GM18508 (cell line): ENCODE measurements at regions not wholly inside any gene's neighbourhood (a gene's known extent, or its start where the extent isn't known, plus 50 kb on each side); places are given as distances from the start of the nearest gene placed in this dataset.
"Not testable (repeated sequence)": the region's sequence is repeated elsewhere in the genome, so short reads cannot be mapped to it uniquely, and the experiment has no call there.

Experiments
- ATAC-seq: cut with Tn5 transposase; IDR thresholded peaks from one replicate; pipeline ENCODE4 v1.9.1; 2021; ENCODE audit warnings: moderate number of reproducible peaks; ENCODE audit not compliant: insufficient read depth, unreplicated experiment

DNA sequence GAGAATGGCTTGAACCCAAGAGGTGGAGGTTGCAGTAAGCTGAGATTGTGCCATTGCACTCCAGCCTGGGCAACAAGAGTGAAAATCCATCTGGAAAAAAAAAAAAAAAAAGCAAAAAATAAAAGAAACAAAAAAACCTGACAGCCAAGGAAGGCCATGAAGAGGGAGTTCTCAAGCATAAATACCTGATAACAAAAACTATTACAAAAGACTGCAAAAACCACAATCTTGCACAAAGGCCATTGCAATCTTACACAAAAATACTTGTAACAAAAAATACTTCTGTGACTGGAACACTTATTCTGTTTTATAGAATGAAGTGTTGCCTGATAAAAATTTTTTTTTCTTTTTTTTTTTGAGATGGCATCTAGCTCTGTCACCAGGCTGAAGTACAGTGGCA is 61.5 kb upstream of the TSC22D1 start:
- ATAC-seq: no peak

DNA sequence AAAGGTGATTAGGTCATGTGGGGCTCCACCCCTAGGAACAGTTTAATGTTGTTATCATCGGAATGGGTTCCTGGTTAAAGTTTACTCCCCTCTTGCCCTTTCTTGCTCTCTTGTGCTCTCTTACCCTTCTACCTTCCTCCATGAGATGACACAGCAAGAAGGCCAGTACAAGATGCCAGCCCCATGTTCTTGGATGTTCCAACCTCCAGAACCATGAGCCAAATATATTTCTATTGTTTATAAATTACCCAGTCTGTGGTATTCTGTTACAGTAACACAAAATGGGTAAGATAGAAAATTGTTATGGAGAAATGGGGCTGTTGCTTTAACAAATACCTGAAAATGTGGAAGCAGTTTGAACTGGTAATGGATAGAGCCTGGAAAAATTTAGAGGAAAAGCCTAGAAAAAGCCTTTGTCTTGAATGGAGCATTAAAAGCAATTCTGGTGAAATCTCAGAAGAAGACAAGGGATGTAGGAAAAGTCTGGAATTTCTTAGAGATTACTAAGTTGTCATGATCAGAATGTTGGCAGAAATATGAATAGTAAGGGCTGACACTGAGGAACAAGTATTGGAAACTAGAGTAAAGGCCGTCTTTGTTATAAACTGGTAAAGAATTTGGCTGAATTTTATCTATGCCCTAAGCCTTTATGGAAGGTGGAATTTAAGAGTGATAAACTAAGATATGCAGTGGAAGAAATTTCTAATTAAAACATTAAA is 53.5 kb upstream of the TSC22D1 start:
- ATAC-seq: no peak

DNA sequence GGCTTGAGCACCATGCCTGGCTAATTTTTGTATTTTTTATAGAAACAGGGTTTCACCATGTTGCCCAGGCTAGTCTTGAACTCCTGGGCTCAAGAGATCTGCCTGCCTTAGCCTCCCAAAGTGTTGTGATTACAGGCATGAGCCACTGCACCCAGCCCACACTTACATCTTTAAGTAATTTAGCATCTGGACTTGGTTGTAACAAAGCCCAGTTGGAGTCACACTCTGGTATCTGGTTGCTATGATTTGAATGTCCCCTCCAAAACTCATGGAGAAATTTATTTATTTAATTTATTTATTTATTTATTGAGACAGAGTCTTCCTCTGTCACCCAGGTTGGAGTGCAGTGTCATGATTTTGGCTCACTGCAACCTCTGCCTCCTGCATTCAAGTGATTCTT is 52.7 kb upstream of the TSC22D1 start:
- ATAC-seq: not testable (repeated sequence)

DNA sequence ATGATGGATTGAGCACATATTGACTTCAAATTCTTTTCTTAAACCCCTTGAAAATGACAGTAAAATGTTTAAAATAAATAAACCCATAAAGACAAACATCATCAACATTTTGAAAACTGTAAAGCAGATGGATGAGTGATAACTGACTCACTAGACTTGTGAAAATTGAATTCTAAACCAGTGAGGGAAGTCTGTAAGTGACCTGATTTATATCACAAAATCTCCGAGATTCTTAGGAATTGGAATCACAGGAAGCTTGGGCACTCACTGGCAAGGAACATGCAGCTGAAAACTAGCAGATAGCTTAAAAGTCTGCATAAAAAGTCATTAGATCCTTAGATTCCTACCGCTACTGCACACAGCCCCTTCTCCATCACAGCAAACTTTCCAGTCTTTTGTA is 51.3 kb upstream of the TSC22D1 start:
- no peak for ATAC-seq

DNA sequence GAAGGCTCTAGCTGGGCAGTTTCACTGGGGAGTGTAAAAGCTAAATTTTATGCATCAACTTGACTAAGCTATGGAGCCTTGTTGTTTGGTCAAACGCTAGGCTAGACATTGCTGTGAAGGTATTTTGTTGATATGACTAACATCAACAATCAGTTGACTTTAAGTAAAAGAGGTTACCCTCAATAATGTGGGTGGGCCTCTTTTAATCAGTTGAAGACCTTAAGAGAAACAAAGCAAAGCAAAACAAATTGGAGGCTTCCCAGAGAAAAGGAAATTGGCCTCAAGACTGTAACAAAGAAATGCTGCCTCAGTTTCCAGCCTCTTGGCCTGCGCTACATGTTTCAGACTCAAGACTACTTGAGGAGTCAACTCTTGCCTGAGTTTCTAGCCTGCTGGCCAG is 50.0 kb upstream of the TSC22D1 start:
- no peak for ATAC-seq
